HG02759 (cell line): ENCODE measurements at regions not wholly inside any gene's neighbourhood (a gene's known extent, or its start where the extent isn't known, plus 50 kb on each side); places are given as distances from the start of the nearest gene placed in this dataset.

Source experiments
- ATAC-seq: cut with Tn5 transposase; IDR thresholded peaks from one replicate; pipeline ENCODE4 v1.9.1; 2021; ENCODE audit warnings: mild to moderate bottlenecking, moderate library complexity; ENCODE audit not compliant: unreplicated experiment

DNA sequence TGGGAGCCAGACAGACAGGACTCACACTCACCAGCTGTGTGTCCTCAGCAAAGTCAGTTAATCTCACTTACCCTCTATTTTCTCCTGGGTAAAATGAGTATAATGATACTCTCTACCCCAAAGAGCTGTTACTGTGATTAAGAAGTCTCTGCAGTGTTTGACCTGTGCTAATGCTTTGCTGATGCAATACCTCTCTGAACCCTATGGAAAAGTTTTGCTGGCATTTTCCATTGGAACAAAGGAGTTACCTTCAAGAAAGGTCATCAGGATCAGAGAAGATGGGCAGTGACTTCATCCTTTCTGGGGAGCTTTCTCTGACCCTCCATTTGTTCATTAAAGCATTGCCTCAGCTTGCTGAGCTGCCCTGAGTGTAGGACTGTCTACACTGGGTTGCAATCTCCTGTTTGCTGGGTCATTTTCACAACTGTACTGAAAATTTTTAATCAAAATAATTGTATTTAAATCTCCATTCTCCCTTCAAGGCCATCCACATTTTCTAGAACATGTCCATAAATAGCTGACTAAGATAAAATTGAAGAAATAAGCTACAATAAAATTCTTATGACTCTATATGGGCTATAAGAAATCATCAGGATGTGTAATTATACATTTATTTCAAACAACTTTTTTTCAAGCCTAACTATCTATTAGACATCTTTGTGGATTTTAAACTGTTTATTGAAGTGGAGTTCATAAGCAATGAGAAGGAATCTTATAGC lies 272.8 kb upstream of the CPEB2 start:
- ATAC-seq: no peak

DNA sequence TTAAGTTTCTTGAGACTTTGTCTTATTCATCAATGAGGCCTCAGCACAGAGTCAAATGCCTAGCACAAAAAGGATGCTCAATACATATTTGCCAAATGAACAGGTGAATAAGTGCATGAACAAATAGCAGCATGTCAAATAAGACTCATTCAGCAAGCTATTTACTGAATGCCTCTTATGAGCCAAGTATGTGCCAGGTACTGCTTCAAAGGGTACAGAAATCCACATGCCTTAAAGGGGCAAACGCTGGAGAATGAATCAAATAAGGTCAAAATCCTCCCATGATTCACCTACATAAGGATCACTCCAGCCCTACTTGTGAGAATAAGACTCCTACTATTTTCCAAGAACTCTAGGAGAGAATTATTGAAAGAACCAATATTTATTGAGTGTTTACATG lies 260.2 kb upstream of the CPEB2 start:
- no peak for ATAC-seq

DNA sequence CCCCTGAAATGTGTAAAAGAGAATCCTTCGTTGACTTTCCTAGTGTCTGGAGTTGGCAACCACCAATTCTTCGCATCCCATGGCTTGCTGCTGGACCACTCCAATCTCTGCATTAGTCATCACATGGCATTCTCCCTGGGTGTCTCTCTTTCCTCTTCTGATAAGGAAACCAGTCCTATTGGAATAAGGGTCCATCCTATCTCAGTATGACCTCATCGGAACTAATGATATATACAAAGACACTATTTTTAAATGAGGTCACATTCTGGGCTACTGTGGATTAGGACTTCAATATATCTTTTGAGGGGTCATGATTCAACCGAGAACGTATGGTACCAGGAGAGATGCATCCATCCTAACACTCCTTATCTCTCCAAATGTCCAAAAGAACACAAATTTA lies 259.1 kb upstream of the CPEB2 start:
- no peak for ATAC-seq

DNA sequence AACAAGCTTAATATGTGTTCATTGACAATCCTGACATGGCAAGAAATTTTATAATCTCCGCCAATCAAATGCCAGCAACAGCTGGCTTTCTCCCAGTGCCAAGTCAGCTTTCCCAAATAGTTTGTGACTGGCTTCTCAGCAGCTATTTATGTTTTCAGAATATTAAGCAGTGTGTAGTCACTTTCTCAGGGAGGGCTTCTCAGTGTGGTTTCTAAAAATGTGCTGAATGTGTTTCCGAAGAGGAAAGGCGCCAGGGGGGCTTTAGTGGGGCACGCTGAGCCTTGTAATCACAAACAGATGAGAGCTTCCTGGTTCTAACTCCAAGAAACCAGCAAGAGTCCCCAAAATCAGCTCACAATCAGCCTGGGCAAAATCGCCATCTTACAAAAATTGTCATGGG lies 258.7 kb upstream of the CPEB2 start:
- no peak for ATAC-seq

DNA sequence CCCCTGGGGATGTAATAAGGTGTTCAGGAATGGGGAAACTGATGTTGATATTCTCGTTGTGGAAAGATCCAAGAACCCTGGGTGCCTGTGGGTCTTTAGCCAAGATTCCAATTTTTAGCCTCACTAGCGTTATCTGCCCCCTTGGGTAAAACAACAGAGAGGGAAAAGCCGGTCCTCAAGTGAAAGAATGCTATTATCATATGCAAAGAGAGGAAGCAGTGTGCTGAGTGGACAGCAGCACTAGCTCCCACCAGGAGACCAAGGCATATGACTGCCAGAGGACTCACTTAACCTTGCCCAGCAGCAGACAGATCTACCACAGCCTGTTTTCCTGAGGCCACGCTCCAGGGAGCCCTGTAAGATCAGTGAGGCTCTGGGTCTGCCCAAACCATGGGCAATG lies 257.9 kb upstream of the CPEB2 start:
- no peak for ATAC-seq

DNA sequence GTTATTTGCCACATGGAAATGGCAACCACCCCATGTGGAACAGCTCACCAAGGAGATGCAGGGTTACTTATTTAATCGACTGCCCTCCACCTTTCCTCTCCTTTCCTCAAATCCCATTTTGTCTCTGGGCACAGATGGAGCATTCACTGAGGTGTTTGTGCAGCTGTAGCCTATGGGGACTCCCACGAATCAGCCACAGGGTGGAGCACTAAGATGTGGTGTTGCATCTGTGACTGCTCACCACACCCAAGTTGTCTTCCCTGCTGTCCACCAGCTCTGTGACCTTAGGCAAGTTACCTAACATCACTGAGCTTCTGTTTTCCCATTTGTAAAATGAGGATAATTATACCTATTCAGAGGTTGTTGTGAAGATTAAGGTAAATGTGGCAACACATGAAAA lies 252.4 kb upstream of the CPEB2 start:
- ATAC-seq: no peak

DNA sequence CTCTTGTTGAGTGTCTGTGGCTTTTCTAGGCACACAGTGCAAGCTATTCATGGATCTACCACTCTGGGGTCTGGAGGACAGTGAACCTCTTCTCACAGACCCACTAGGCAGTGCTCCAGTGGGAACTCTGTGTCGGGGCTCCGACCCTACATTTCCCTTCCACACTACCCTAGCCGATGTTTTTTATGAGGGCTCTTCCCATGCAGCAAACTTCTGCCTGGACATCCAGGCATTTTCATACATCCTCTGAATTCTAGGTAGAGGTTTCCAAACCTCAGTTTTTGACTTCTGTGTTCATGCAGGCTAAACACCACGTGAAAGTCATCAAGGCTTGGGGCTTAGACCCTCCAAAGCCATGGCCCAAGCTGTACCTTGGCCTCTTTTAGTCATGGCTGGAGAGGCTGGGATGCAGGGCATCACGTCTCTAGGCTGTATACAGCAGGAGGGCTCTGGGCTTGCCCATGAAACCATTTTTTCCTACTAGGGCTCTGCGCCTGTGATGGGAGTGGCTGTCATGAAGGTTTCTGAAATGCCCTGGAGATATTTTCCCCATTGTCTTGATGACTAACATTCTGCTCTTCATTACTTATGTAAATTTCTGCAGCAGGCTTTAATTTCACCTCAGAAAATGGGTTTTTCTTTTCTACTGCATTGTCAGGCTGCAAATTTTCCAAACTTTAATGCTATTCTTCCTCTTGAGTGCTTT lies 249.8 kb upstream of the CPEB2 start:
- ATAC-seq: no peak

DNA sequence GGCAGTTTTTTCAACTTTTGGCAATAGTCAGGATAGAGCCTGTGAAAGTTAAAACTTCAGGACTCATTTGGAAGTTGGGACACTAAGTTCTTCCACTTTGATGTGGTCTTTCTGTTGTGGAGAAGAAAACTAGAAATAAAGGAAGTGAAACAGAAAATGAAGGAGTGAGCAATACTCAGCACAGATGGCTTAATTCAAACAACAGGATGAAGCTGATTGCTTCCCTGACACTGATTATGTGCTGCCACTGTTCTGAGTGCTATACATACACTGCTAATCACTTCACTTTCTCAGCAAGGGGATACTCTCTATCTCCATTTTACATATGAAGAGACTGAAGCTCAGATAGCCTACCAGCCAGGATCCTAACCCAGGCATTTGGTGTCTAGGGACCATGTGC lies 235.1 kb upstream of the CPEB2 start:
- no peak for ATAC-seq

DNA sequence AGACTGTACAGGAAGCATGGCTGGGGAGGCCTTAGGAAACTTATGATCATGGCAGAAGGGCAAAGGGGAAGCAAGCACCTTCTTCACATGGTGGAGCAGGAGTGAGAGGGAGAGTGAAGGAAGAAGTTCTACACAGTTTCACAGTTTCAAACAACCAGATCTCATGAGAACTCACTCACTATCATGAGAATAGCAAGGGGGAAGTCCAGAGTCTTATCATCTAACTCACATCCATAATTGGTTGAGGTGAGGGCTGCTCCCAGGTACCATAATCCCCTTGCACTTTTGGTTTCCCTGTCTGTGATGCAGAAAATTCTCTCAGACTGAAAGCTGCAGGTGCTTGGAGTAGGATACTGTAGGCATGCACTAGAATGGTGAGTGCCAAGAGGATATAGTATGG lies 233.8 kb upstream of the CPEB2 start:
- no peak for ATAC-seq

DNA sequence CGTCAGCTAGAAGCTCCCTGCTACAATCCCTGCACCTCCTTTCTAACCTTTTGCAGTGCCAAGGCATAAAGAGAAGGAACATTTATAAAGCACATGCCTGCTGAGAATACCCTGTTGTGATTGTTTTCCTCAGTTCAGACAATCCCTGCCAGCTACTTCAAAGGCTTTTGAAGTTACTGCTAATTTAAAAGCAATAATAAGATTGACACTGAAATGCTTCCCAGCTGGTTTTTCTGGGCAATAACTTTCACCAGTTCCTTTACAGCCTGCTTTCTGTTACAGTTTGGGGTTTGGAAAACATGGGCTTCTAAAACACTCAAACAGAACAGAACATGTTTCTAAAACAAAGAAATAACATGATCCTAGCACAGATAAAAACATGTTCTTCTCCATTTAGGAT lies 232.3 kb upstream of the CPEB2 start:
- no peak for ATAC-seq

DNA sequence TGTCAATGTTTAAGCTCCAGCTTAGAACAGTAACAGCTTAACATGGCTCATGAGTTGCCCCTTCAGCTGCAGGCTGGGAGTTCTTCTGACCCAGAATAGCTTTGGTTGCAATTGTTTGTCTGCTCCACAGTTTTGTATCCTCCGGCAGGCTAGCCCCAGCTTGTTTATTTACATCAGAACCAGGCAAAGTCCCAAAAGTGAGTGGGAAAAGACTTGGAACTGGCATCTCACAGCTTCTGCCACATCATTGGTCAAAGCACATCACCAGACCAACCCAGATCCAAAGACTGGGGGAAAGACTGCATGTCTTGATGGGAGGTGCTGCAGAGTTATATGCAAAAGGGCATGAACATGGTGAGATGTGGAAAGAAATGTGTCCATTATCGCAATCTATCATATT lies 231.2 kb upstream of the CPEB2 start:
- no peak for ATAC-seq

DNA sequence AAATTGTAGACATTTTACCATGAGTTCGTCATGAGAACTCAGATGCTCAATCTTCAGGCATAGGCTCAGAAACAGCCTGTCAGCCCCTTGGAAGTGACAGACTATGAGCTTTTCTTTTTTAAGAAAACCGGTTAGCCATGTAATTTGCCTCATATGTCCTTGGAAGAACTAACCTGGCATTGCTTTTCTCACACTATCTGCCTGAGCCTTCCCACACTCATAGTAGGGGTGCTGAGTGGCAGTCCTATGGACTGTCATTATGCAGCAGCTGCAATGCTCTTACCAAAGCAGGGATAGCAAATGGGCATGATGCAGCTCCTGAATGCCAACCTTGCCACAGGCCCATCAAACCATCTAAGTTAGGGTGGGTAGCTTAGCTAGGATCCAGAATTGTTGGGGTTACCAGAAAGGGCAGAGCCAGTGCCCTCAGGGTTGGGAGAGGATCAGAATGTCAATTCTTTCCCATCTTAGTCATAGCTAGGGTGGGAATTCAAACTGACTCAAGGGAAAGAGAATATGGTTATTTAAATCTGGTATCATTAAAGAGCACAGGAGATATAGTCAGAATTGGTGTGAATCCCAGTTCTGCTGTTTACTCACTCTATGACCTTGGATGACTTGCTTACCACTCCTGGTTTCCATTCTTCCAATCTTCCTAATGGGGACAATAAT lies 230.6 kb upstream of the CPEB2 start:
- ATAC-seq: no peak

DNA sequence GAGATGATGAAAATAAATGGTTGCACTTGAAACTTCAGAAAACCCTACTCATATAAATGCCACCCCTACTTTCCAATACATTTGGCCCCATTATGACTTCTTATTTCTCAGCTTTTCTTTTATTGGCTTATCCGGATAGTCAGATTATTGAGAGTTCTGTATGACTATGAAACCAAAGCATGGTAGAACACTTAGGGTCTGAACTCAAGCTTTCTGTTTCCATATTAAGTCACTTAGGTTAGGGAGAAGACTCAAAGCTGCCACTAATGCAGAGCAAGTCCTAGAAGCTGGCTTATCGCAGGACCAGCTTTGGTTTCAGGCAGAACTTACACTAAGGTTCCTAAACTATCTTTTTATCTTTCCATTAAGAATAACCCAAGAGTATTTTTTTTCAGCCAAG lies 229.9 kb upstream of the CPEB2 start:
- no peak for ATAC-seq

DNA sequence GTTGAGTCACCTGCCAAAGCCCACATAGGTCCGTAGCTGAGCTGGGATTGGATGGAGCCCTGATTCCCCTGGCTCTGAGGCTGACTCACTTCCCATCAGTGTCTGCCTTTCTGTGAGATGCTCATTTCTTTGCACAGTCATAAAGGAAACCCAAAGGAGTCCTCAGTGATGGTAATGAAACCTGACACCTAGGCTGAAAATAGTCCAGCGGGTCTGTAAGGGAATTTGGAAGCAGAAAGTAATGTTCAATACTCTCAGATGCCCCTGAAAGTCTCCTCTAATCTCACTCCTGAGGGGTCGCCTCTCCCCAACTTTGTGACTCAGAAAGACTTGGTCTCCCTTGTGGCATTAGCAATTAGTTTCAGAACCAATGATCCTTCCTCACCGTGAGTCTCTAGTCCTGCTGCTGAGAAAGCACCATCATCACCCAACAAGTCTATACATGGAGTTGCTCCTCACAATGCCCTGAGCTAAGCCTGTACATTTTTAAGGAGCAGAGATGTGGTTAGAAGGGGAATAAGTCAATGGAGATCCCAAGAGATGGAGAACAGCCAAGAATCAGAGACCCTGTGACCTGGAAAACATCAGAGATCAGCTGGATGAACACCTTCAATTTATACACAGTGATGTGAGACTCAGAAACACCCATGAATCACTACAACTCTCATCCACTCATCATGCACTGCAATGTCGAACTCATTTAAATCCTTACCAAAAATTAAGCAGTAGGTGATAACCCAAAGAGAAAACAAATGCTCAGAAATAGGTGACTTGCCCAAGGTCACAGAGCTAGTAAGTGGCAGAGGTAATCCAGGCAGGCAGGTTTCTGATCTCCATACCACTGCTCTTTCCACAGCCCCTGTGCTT lies 219.0 kb upstream of the CPEB2 start:
- ATAC-seq: peak; percentile 91

DNA sequence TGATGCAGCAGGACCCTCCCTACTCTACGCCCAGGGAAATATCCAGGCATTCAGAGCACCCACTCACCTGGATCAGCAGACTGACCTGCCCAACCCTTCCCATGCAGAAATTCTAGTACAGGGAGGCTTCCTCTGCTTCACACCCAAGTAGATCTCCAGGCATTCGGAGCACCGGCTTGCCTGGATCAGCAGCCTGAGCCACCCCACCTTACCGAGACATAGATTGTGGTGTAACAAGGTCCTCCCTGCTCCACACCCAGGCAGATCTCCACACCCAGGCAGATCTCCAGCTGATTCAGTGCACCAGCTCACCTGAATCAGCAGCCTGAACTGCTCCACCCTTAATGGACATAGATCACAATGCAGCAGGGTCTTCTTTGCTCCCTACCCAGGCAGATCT lies 215.1 kb upstream of the CPEB2 start:
- no peak for ATAC-seq

DNA sequence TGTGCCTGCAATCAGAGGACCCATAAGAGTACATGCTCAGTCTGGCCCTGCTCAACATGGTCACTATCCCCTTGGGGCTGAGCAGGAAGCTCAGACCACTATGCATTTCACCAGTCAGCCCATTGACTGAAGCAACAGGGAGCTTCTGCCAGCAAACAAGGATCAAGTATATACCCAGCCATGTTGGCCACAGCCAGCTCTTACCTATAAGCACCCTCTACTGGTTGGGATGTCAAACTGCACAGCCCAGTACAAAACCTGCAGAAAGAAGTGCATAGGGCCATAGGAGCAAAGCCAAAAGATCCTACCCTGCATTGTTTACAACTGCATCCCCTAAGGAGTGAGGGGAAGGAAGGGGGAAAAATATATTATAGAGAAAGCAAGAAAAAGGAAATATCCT lies 214.4 kb upstream of the CPEB2 start:
- ATAC-seq: peak; percentile 52

DNA sequence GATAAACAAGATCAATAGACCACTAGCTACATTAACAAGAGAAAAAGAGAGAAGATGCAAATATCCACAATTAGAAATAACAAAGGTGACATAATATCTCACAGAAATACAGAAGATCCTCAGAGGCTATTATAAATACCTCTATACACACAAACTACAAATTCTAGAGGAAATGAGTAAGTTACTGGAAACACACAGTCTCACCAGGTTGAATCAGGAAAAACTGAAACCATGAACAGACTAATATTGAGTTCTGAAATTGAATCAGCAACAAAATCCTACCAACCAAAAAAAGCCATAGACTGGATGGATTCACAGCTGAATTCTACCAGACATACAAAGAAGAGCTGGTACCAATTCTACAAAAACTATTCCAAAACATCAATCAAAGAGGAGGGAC lies 211.8 kb upstream of the CPEB2 start:
- ATAC-seq: no peak

DNA sequence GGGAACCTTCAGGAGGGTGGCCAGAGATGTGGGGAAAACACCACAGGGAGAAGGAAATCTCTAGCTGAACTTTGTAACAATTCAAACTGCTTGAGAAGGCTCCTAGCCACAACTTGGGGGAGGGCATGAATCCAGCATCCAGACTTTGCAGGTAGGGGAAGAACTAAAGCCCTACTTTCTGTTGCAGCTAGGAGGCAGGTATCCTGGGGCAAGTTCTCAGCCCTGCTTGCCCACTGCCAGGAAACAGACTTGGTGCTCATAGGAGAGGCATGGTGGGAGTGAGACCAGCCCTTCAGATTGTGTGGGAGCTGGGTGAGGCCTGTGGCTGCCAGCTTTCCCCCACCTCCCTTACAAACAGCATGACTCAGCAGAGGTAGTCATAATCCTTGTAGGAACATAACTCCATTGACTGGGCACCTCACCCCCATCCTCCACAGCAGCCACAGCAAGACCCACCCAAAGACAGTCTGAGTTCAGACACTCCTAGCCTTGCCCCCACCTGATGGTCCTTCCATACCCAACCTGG lies 209.5 kb upstream of the CPEB2 start:
- no peak for ATAC-seq

DNA sequence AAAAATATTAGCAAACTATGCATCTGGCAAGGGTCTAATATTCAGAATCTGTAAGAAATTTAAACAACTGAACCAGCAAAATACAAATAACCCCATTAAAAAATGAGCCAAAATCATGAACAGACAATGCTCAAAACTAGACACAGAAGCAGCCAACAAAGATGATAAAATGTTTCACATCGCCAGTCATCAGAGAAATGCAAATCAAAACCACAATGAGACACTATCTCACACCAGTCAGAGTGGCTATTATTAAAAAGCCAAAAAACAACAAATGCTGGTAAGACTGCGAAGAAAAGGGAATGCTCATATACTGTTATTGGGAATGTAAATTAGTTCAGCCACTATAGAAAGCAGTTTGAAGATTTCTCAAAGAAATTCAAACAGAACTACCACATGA lies 201.3 kb upstream of the CPEB2 start:
- ATAC-seq: peak; percentile 63

DNA sequence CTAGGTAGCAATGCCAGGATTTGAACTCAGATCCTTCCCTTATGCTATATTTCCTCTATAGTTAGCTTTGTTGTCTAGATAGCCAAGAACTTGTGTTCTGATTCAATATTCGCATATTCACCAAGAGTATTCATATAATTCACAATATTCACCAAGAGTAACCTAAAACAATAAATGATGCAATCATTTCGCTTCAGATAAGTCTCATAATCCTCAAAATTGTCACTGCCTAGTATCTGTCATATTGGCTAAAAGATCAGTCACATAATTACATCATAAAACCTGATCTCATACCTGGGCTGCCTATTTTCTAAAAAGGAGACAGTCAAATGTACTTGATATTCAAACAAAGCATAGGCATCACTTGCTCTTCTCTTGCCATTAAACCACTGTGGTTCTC lies 199.7 kb upstream of the CPEB2 start:
- no peak for ATAC-seq

DNA sequence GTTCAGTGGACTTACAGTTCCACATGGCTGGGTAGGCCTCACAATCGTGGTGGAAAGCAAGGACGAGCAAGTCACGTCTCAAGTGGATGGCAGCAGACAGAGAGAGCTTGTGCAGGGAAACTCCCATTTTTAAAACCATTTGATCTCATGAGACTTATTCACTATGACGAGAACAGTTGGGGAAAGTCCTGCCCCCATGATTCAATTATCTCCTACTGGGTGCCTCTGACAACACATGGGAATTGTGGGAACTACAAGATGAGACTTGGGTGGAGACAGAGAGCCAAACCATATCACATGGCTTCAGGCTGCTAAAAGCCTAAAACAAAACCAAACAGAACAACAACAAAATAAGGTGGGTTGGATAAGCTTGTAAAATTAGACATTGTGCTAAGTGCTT lies 194.4 kb upstream of the CPEB2 start:
- ATAC-seq: no peak
